SU-DHL-6 (cell line): ENCODE measurements at regions not wholly inside any gene's neighbourhood (a gene's known extent, or its start where the extent isn't known, plus 50 kb on each side); places are given as distances from the start of the nearest gene placed in this dataset.

Source experiments
- EZH2phosphoT487 ChIP-seq: fragments of 200-600 bp; sonication (generic), shearing (Covaris generic); conservative IDR thresholded peaks from 2 replicates; pipeline ENCODE4 v1.6.1; 2018; ENCODE audit warnings: mild to moderate bottlenecking, antibody characterized with exemption, low read length, moderate library complexity, mixed read lengths
- TF ChIP-seq, protein P1 (sequence below): fragments of 200-600 bp; sonication (generic); IDR thresholded peaks from one replicate; pipeline ENCODE4 v1.5.1; 2017; ENCODE audit warnings: antibody characterized with exemption, mild to moderate bottlenecking, low read length, moderate library complexity; ENCODE audit not compliant: insufficient read depth, poor library complexity, severe bottlenecking

DNA sequence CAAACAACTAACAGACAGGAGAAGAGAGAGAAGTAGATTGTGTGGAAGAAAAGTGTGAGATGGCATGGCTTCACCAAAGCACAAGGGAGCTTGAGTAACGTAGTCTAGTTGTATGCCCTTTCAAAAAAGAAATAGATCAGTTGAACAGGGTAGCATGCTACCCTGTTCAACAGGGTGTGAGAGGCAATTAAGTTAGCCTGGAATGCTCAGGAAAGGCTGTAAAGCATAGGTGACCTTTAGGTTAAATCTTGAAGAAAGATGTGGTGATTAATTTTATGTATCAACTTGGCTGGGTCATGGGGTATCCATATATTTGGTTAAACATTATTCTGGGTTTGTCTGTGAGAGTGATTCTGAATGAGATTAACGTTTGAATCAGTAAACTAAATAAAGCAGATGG lies 61.8 kb upstream of the ZC3H15 start:
- TF ChIP-seq EZH2phosphoT487, result no peak
- TF ChIP-seq, protein P1, sequence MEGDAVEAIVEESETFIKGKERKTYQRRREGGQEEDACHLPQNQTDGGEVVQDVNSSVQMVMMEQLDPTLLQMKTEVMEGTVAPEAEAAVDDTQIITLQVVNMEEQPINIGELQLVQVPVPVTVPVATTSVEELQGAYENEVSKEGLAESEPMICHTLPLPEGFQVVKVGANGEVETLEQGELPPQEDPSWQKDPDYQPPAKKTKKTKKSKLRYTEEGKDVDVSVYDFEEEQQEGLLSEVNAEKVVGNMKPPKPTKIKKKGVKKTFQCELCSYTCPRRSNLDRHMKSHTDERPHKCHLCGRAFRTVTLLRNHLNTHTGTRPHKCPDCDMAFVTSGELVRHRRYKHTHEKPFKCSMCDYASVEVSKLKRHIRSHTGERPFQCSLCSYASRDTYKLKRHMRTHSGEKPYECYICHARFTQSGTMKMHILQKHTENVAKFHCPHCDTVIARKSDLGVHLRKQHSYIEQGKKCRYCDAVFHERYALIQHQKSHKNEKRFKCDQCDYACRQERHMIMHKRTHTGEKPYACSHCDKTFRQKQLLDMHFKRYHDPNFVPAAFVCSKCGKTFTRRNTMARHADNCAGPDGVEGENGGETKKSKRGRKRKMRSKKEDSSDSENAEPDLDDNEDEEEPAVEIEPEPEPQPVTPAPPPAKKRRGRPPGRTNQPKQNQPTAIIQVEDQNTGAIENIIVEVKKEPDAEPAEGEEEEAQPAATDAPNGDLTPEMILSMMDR, result no peak
